ENCODE measurements at regions not wholly inside any gene's neighbourhood (a gene's known extent, or its start where the extent isn't known, plus 50 kb on each side); places are given as distances from the start of the nearest gene placed in this dataset.

- no peak for TF ChIP-seq POLR2AphosphoS5 (IDR thresholded peaks at IDR 0.05; ENCODE audit: borderline replicate concordance, low read depth, low read length)
- no peak for TF ChIP-seq EZH2 (IDR thresholded peaks at IDR 0.05)
Observed at GRCh38 chr7:25731068-25731845, 420.7 kb upstream of the NFE2L3 start.

Data from SK-N-MC (cell line).